GM12865 (cell line): ENCODE measurements at regions not wholly inside any gene's neighbourhood (a gene's known extent, or its start where the extent isn't known, plus 50 kb on each side); places are given as distances from the start of the nearest gene placed in this dataset.
A peak's percentile ranks its signal among the peaks of the same experiment; 100 is the strongest.
"Not testable (repeated sequence)": the region's sequence is repeated elsewhere in the genome, so short reads cannot be mapped to it uniquely, and the experiment has no call there.

Experiments used
- DNase-seq: peaks from one replicate; pipeline ENCODE4 v3.0.0; 2010; ENCODE audit warnings: low read depth
- H3K4me3 ChIP-seq: 2 replicates; pipeline ENCODE4 v1.5.1; 2011; ENCODE audit warnings: mild to moderate bottlenecking, low read depth, low read length, control low read depth
- TF ChIP-seq, protein P1 (sequence below): IDR thresholded peaks from 2 replicates; pipeline ENCODE4 v1.5.1; 2011; ENCODE audit warnings: low read length, control low read depth, low read depth, inconsistent platforms; ENCODE audit not compliant: insufficient read depth; ENCODE audit errors: missing control alignments

DNA sequence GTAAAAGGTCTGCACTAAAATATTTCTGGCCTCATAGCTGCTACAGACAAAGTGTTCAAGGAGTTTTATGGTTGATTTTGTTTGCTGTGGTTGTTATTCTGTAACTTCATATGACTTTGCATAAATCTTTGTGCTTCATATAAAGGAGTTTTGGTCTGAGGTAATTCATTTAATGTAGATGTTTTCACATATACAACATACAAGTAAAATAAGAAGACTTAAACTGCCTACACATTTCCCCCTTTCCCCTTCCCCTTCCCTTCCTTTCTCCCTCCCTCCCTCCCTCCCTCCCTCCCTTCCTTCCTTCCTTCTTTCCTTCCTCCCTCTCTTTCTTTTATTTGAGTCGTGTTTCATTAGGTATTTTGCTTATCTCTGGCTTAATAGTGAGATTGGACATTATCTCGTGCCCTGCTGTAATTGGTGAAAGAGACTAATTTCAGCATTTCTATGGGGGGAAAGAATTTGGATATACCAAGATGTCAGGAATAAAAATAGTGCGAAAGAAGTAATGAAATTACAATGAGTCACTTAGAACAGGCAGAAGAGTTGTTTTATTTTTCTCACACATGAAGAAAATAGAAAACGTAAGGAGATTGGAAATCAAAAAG, 144.9 kb upstream of the MAD2L1 start:
- H3K4me3 ChIP-seq = no peak overlapping the region
- TF ChIP-seq, protein P1, sequence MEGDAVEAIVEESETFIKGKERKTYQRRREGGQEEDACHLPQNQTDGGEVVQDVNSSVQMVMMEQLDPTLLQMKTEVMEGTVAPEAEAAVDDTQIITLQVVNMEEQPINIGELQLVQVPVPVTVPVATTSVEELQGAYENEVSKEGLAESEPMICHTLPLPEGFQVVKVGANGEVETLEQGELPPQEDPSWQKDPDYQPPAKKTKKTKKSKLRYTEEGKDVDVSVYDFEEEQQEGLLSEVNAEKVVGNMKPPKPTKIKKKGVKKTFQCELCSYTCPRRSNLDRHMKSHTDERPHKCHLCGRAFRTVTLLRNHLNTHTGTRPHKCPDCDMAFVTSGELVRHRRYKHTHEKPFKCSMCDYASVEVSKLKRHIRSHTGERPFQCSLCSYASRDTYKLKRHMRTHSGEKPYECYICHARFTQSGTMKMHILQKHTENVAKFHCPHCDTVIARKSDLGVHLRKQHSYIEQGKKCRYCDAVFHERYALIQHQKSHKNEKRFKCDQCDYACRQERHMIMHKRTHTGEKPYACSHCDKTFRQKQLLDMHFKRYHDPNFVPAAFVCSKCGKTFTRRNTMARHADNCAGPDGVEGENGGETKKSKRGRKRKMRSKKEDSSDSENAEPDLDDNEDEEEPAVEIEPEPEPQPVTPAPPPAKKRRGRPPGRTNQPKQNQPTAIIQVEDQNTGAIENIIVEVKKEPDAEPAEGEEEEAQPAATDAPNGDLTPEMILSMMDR = no peak
- no peak for DNase-seq

DNA sequence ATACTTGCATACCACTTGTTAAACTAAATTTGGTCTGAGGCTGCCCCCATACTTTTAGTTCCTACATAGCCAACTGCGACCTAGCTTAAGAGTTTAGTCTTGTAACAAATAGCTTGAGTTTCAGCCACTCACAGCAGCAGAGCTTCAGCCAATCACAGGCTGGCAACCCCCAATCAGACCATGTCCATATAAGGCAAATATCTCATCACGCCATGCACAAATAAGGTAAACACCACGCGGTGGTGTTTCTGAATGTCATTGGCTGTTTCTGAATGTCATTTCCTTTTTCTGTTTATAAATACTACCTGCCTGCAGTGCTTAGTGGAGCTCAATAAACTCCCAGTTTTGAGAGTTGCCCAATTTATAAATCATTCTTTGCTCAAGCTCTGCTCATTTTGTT, 143.1 kb upstream of the MAD2L1 start:
- TF ChIP-seq, protein P1 = no peak
- H3K4me3 ChIP-seq = no peak overlapping the region
- peak; percentile 9 for DNase-seq

GRCh38 chr4:120207021-120207420, 140.4 kb upstream of the MAD2L1 start:
- TF ChIP-seq, protein P1 = no peak
- no peak overlapping the region for H3K4me3 ChIP-seq
- no peak for DNase-seq

- H3K4me3 ChIP-seq = no peak overlapping the region
- TF ChIP-seq, protein P1 = no peak
- no peak for DNase-seq
Measured at GRCh38 chr4:120202222-120202621, 135.6 kb upstream of the MAD2L1 start.

DNA sequence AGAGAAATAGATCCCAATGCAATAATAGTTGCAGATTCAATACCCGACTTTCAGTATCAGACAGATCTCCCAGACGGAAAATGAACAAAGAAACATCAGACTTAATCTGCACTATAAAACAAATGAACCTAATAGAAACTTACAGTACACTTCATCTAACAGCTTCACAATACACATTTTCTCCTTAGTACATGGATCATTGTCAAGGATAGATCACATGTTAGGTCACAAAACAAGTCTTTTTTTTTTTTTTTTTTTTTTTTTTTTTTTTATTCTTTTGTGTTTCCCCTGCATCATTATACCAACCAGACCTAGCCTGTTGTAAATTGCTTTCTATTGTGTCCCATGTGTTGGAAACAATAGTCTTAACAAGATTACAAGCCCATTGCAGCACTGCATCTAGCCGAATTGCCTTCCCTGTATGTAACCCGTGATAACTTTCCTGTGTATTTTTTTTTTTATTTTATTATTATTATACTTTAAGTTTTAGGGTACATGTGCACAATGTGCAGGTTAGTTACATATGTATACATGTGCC, 134.0 kb upstream of the MAD2L1 start:
- not testable (repeated sequence) for DNase-seq

DNA sequence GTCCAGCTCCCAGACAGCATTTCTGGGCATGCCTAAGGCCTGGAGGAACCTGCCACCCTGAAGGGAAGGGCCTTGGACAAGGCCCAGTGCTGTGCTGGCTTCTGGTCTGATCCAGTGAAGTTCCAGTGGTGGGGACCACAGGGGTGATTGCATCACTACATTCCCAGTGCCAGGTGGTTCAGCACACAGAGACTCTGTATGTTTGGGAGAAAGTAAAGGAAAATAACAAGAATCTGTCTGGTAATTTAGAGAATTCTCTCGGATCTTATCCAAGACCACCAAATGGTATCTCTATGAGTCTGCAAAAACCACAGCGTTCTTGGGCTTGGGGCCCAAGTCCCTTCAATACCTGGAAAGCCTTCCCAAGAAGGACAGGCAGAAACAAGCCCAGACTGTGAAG, 131.8 kb upstream of the MAD2L1 start:
- no peak for DNase-seq
- TF ChIP-seq, protein P1 = no peak
- H3K4me3 ChIP-seq = no peak overlapping the region

More for the DNA sequence above, 134.0 kb upstream of the MAD2L1 start:
- not testable (repeated sequence) for H3K4me3 ChIP-seq

- no peak for DNase-seq
- TF ChIP-seq, protein P1 = no peak
- H3K4me3 ChIP-seq = no peak overlapping the region
Measured at GRCh38 chr4:120177603-120178002, 111.0 kb upstream of the MAD2L1 start.

GRCh38 chr4:120175272-120175671, 108.6 kb upstream of the MAD2L1 start:
- TF ChIP-seq, protein P1 = no peak
- DNase-seq = no peak
- H3K4me3 ChIP-seq = no peak overlapping the region
